Upper lobe of right lung (tissue), 1 donor: ENCODE measurements at regions not wholly inside any gene's neighbourhood (a gene's known extent, or its start where the extent isn't known, plus 50 kb on each side); places are given as distances from the start of the nearest gene placed in this dataset.
A peak's percentile ranks its signal among the peaks of the same experiment; 100 is the strongest.

Experiments used
- ATAC-seq: fragments of 200-7000 bp; cut with Tn5 transposase; one replicate; pipeline ENCODE4 v1.9.1; 2020; ENCODE audit warnings: mild to moderate bottlenecking, moderate library complexity
- DNase-seq: peaks from one replicate; pipeline ENCODE4 v3.0.0-alpha.2; 2020
- H3K27ac ChIP-seq: fragments of 200-600 bp; one replicate; pipeline ENCODE4 v1.8.0; 2022
- H3K27me3 ChIP-seq: fragments of 200-600 bp; one replicate; pipeline ENCODE4 v1.8.0; 2022; ENCODE audit warnings: mild to moderate bottlenecking
- H3K36me3 ChIP-seq: fragments of 200-600 bp; one replicate; pipeline ENCODE4 v1.8.0; 2022
- H3K4me1 ChIP-seq: fragments of 200-600 bp; one replicate; pipeline ENCODE4 v1.8.0; 2022
- H3K4me3 ChIP-seq: fragments of 200-600 bp; one replicate; pipeline ENCODE4 v1.8.0; 2022; ENCODE audit warnings: mild to moderate bottlenecking
- H3K9me3 ChIP-seq: fragments of 200-600 bp; one replicate; pipeline ENCODE4 v1.8.0; 2022
- intact Hi-C: fragments of 100-400 bp; cut with DNase I; formaldehyde crosslinking; loops from one replicate; pipeline ENCODE4 v1.11.0; 2022
- TF ChIP-seq, protein P1 (sequence below): fragments of 200-600 bp; IDR thresholded peaks from one replicate; pipeline ENCODE4 v1.8.0; 2022; ENCODE audit warnings: antibody characterized with exemption
- donor health status: DM: no; HTN: yes; CAD: no; lungs with severe emphysema.

GRCh38 chr22:49536571-49537131 is 291.0 kb downstream of the BRD1 start:
- Histone ChIP-seq H3K27me3 (no peaks in the 10 kb centered on the region), H3K36me3 (no peaks in the 10 kb centered on the region), H3K27ac (no peak overlapping the region), H3K9me3 (no peaks in the 10 kb centered on the region), H3K4me1 (no peaks in the 10 kb centered on the region), H3K4me3 (no peak overlapping the region)
- TF ChIP-seq, protein P1, sequence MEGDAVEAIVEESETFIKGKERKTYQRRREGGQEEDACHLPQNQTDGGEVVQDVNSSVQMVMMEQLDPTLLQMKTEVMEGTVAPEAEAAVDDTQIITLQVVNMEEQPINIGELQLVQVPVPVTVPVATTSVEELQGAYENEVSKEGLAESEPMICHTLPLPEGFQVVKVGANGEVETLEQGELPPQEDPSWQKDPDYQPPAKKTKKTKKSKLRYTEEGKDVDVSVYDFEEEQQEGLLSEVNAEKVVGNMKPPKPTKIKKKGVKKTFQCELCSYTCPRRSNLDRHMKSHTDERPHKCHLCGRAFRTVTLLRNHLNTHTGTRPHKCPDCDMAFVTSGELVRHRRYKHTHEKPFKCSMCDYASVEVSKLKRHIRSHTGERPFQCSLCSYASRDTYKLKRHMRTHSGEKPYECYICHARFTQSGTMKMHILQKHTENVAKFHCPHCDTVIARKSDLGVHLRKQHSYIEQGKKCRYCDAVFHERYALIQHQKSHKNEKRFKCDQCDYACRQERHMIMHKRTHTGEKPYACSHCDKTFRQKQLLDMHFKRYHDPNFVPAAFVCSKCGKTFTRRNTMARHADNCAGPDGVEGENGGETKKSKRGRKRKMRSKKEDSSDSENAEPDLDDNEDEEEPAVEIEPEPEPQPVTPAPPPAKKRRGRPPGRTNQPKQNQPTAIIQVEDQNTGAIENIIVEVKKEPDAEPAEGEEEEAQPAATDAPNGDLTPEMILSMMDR: no peak
- no peak for ATAC-seq
- DNase-seq: no peak
- intact Hi-C loops: no loop called here

GRCh38 chr22:49535527-49536125 is 292.0 kb downstream of the BRD1 start:
- TF ChIP-seq, protein P1: no peak
- Histone ChIP-seq H3K9me3 (no peaks in the 10 kb centered on the region), H3K36me3 (no peaks in the 10 kb centered on the region), H3K4me3 (no peak overlapping the region), H3K27ac (no peak overlapping the region), H3K4me1 (no peaks in the 10 kb centered on the region), H3K27me3 (no peaks in the 10 kb centered on the region)
- DNase-seq: peak; percentile 42
- intact Hi-C loops: no loop called here
- ATAC-seq: no peak

DNA sequence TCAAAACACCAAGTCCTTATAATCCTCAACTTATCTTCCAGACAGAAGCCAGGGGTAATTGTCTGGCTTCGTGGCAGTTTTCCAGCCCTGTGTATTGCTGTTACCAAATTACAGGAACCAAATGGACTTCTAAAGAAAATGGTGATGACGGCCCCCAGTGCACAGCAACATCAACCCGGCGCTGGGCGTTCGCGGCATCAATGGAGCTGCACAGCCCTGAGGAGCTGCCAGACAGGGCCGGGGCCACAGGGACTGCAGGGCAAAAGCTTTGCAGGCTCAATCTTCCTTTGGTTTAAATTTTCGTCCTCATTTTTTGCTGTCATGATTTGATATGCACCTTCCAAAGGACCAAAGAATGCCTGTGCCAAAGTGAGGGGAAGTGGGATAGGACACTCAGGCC is 292.5 kb downstream of the BRD1 start:
- ATAC-seq (no peak), DNase-seq (no peak)
- Histone ChIP-seq H3K36me3 (no peaks in the 10 kb centered on the region), H3K4me3 (no peak overlapping the region), H3K27ac (no peak overlapping the region), H3K4me1 (no peaks in the 10 kb centered on the region), H3K27me3 (no peaks in the 10 kb centered on the region), H3K9me3 (no peaks in the 10 kb centered on the region)
- intact Hi-C loops: no loop called here
- TF ChIP-seq, protein P1: no peak

DNA sequence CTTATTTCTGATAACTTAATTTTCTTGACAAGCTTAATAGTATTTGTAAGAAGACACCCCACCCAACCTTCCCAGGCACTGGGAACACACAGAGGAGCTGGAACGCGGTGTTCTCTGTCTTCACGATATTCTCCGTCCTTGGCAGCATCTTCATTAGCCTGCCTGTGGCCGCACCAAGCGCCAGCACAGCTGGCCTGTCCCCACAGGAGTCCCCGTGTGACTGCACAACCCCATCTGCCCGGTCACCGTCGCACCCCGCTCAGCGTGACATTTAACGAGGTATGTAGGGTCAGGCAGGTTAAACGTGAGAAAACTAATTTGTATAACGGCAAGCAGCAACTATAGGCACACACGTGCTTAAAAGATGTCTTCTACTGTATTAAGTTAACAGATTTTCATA is 293.3 kb downstream of the BRD1 start:
- no peaks in the 10 kb centered on the region for H3K36me3 ChIP-seq
- H3K27ac ChIP-seq: no peak overlapping the region
- intact Hi-C loops: no loop called here
- H3K9me3 ChIP-seq: no peaks in the 10 kb centered on the region
- DNase-seq: peak; percentile 32
- TF ChIP-seq, protein P1: no peak
- no peak for ATAC-seq
- H3K27me3 ChIP-seq: no peaks in the 10 kb centered on the region
- no peaks in the 10 kb centered on the region for H3K4me1 ChIP-seq
- no peak overlapping the region for H3K4me3 ChIP-seq

- Histone ChIP-seq H3K36me3 (no peaks in the 10 kb centered on the region), H3K27me3 (no peaks in the 10 kb centered on the region), H3K4me1 (no peaks in the 10 kb centered on the region), H3K4me3 (no peak overlapping the region), H3K27ac (no peak overlapping the region), H3K9me3 (no peaks in the 10 kb centered on the region)
- DNase-seq: peak; percentile 57
- TF ChIP-seq, protein P1: no peak
- intact Hi-C loops: no loop called here
- ATAC-seq: no peak
Observed at GRCh38 chr22:49533886-49534285, 293.8 kb downstream of the BRD1 start.
